SK-N-MC (cell line): ENCODE measurements at regions not wholly inside any gene's neighbourhood (a gene's known extent, or its start where the extent isn't known, plus 50 kb on each side); places are given as distances from the start of the nearest gene placed in this dataset.

Source experiments
- EZH2 ChIP-seq: fragments of 200-600 bp; sonication (generic); IDR thresholded peaks from one replicate; pipeline ENCODE4 v1.6.1; 2017; ENCODE audit warnings: antibody characterized with exemption
- FOXP2 ChIP-seq: optimal IDR thresholded peaks from 2 replicates; pipeline ENCODE3; 2011; ENCODE audit warnings: mild to moderate bottlenecking, moderate library complexity; ENCODE audit not compliant: insufficient read depth; ENCODE audit errors: extremely low read length, control extremely low read depth
- POLR2AphosphoS5 ChIP-seq: IDR thresholded peaks from 2 replicates; pipeline ENCODE4 v1.6.1; 2012; ENCODE audit warnings: mild to moderate bottlenecking, low read depth, low read length, borderline replicate concordance

GRCh38 chr18:38801640-38802039, 1236.0 kb upstream of the CELF4 start:
- TF ChIP-seq FOXP2: no peak
- TF ChIP-seq POLR2AphosphoS5: no peak
- no peak for TF ChIP-seq EZH2
